ENCODE measurements at regions not wholly inside any gene's neighbourhood (a gene's known extent, or its start where the extent isn't known, plus 50 kb on each side); places are given as distances from the start of the nearest gene placed in this dataset.

GRCh38 chr21:35754583-35754982 lies 305.7 kb downstream of the SETD4 start:
- TF ChIP-seq POLR2A (IDR thresholded peaks at IDR 0.05) (no peak), CTCF (IDR thresholded peaks at IDR 0.05) (no peak)

All from heart left ventricle (tissue), 13 donors.